Left renal pelvis (tissue), 4 donors: ENCODE measurements at regions not wholly inside any gene's neighbourhood (a gene's known extent, or its start where the extent isn't known, plus 50 kb on each side); places are given as distances from the start of the nearest gene placed in this dataset.

Source experiments
- DNase-seq, 4 donors: peaks; one replicate each; pipeline ENCODE4 v3.0.0-alpha.2; 2013; ENCODE audit warnings: low read depth in 4 of 4, low spot score in 3 of 4

DNA sequence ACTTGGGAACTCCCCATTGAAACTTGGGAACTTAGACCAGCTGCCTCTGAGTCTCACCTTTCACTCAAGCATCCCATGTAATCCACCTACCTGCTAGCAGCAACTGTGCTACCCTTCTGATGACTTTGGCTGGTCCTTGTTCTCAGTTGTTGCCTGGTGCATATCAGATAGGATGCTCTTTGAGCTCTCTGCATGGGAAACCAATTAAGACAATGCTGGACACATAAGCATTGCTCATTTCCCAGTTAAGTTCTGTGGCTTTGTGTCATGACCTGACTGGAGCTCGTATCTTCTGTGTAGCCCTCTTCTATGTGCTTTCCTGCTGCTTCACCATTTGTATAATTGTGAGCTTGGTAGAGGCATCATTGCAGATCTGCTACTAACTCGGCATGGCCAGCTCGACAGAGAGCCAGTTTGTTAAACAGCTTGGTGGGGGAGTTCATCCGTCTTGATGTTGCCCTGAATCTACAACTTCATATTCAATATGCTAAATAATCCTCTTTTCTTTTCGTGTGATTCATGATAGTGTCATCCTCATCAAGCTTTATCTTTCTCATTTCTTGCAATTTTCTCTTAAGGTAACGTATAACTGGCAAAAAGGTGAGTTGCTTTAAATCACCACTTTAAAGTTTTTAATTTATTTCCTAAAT is 447.5 kb upstream of the SLC14A2 start:
- DNase-seq = no peak

GRCh38 chr18:45168866-45169600 is 446.2 kb upstream of the SLC14A2 start:
- no peak for DNase-seq

GRCh38 chr18:45169610-45170009 is 445.7 kb upstream of the SLC14A2 start:
- DNase-seq = no peak

DNA sequence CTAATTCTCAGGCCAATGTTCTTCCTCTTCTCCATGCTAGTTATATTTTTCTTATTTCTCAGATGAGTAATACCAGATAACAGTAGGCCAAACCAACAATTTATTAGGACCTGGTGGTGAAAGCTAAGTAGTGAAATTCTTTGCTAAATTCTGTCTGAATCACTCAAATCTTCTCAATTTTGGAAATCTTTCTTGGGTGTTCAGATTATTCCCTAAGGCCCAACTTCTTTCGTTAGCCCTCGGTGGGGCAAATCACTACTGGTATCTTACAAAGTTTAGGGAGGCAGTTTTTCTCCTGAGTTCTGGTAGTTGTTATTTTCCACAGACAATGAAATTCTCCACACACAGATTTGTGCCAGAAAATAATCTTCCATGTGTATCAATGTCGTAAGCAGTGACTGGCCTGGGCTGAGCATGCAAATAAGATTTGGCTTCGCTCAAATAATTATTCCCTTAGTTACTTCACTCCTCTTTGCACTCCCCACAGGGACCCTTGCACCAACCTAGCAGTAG is 443.5 kb upstream of the SLC14A2 start:
- DNase-seq = no peak

DNA sequence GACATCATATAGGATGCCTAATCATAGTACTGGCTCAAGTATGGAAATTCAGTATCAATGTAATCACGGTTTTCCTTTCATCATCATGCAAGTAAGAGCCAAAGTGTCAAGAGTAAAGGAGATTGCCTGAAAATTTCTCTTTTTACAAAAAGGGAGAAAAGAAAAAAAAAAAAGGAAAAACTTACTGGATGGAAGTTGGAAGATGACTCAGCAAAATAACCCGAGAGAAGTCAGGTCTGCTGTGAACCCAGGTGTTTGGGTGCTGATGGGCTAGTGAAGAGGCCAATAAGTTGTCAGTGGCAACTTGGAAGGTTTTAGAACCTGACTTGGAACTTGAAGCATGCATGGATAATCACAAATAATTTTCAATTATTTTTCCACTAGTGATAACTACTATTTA is 441.9 kb upstream of the SLC14A2 start:
- DNase-seq = no peak

- DNase-seq = peak in 1 of 4 donors; percentile 10
Measured at GRCh38 chr18:45173799-45174519, 441.3 kb upstream of the SLC14A2 start.

GRCh38 chr18:45174629-45175136 is 440.6 kb upstream of the SLC14A2 start:
- DNase-seq = no peak

- no peak for DNase-seq
Measured at GRCh38 chr18:45175511-45175910, 439.8 kb upstream of the SLC14A2 start.

GRCh38 chr18:45186832-45187231 is 428.4 kb upstream of the SLC14A2 start:
- DNase-seq = no peak

DNA sequence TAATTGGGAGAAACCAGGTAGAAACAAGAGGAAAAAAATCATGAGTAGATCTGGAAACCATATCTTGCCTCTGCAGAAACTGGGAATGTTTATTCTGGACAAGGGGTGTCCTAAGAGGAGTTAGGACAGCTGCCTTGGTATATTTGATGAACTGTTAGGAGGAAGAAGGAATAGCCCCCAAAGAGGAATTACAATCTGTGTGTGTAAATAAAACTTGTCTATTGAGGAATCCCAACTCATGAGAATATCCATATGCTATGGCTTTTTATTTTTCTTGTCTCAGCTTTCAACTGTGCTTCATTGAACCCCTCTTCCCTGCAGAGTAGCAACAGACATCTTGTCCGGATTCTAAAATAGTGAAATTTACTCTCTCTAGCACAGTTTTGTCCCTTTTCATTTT is 423.5 kb upstream of the SLC14A2 start:
- DNase-seq = no peak

GRCh38 chr18:45197526-45197970 is 417.7 kb upstream of the SLC14A2 start:
- no peak for DNase-seq

DNA sequence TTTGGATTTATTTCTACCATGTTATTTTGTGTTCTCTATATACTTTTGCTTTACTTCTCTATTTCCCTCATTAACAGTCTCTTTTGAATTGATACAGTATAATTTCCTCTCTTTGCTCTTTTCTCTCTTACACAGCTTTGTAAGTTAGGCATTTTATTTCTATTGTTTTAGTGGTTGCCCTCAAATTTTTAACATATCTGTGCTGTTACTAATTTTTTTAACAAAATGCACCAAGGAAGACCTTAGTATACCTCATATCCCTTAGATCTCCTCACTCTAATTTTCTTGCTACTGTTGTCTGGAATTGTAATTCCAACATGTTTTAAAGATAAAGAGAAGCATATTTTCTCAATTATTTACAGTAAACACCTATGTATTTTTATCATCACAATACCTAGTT is 416.8 kb upstream of the SLC14A2 start:
- no peak for DNase-seq

- DNase-seq = no peak
Measured at GRCh38 chr18:45201029-45201428, 414.2 kb upstream of the SLC14A2 start.

GRCh38 chr18:45201489-45201888 is 413.8 kb upstream of the SLC14A2 start:
- no peak for DNase-seq

DNA sequence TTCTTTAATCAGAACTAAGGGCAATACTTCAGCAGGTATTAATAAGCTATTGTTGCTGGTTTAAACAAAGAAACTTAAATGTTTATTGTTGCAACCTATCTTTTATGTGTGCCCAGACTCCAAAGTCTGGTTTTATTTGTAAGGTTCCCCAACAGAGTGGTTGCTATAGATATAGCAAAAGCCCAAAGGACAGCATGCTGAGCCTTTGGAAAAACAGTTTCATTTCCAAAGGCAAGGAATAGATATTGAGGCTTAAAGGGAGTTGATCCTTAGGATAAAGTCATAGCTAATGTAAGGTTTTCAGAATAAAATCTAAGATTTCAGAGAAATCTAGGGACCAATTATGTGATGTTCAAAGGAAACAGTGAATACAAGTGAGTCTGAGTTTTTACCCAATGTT is 413.2 kb upstream of the SLC14A2 start:
- DNase-seq = no peak

- DNase-seq = no peak
Measured at GRCh38 chr18:45203677-45204076, 411.6 kb upstream of the SLC14A2 start.

GRCh38 chr18:45207328-45207727 is 407.9 kb upstream of the SLC14A2 start:
- no peak for DNase-seq

DNA sequence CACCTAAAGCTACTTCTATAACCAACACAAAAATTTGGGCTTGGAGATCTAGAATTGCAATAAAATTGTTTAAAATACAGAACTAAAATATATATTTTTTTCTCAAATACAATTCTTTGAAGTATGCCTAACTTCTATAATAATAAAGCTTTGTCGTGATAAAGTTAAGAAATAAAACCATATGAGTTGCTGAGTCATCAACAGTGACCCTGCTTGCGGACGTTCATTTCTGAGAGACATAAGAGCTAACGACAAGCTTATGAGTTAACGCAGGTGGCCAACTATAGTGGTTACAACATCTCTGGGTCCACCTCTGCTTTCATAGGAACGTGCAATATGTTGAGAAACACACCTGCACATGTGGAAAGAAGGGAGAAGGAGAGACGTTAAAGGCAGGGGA is 407.1 kb upstream of the SLC14A2 start:
- DNase-seq = no peak

GRCh38 chr18:45212181-45213039 is 402.9 kb upstream of the SLC14A2 start:
- peak in 3 of 4 donors; percentile 42 to 47 (median 45) for DNase-seq

- no peak for DNase-seq
Measured at GRCh38 chr18:45213040-45213333, 402.3 kb upstream of the SLC14A2 start.

GRCh38 chr18:45218436-45218835 is 396.8 kb upstream of the SLC14A2 start:
- DNase-seq = no peak
